ENCODE measurements at regions not wholly inside any gene's neighbourhood (a gene's known extent, or its start where the extent isn't known, plus 50 kb on each side); places are given as distances from the start of the nearest gene placed in this dataset.
"Not testable (repeated sequence)": the region's sequence is repeated elsewhere in the genome, so short reads cannot be mapped to it uniquely, and the experiment has no call there.

- no peak for DNase-seq
These were observed 139.1 kb upstream of the FMN2 start for GRCh38 chr1:239952348-239953308.

- DNase-seq = no peak
These were observed 136.8 kb upstream of the FMN2 start for GRCh38 chr1:239954836-239955235.

GRCh38 chr1:239955431-239955830 lies 136.3 kb upstream of the FMN2 start:
- no peak for DNase-seq

GRCh38 chr1:239956263-239956662 lies 135.4 kb upstream of the FMN2 start:
- DNase-seq = no peak

GRCh38 chr1:239958063-239958462 lies 133.6 kb upstream of the FMN2 start:
- no peak for DNase-seq

GRCh38 chr1:239960366-239960765 lies 131.3 kb upstream of the FMN2 start:
- DNase-seq = no peak

GRCh38 chr1:239963856-239964255 lies 127.8 kb upstream of the FMN2 start:
- no peak for DNase-seq

- DNase-seq = peak; percentile 9 to 30
These were observed 115.3 kb upstream of the FMN2 start for GRCh38 chr1:239976130-239976968.

GRCh38 chr1:239977416-239977815 lies 114.3 kb upstream of the FMN2 start:
- no peak for DNase-seq

- no peak for DNase-seq
These were observed 112.2 kb upstream of the FMN2 start for GRCh38 chr1:239979456-239979855.

- DNase-seq = no peak
These were observed 108.9 kb upstream of the FMN2 start for GRCh38 chr1:239982762-239983161.

GRCh38 chr1:239985044-239985443 lies 106.6 kb upstream of the FMN2 start:
- no peak for DNase-seq

- peak in 1 of 2 donors; percentile 16 for DNase-seq
These were observed 104.5 kb upstream of the FMN2 start for GRCh38 chr1:239987103-239987745.

- DNase-seq = no peak
These were observed 101.7 kb upstream of the FMN2 start for GRCh38 chr1:239989990-239990389.

- DNase-seq = not testable (repeated sequence)
These were observed 99.1 kb upstream of the FMN2 start for GRCh38 chr1:239992566-239992965.

- DNase-seq = no peak
These were observed 98.3 kb upstream of the FMN2 start for GRCh38 chr1:239993366-239993765.

- no peak for DNase-seq
These were observed 96.4 kb upstream of the FMN2 start for GRCh38 chr1:239995281-239995680.

GRCh38 chr1:239997160-239997514 lies 94.5 kb upstream of the FMN2 start:
- no peak for DNase-seq

GRCh38 chr1:239997515-239998311 lies 94.0 kb upstream of the FMN2 start:
- DNase-seq = no peak

- no peak for DNase-seq
These were observed 93.4 kb upstream of the FMN2 start for GRCh38 chr1:239998312-239998649.

- no peak for DNase-seq
These were observed 92.5 kb upstream of the FMN2 start for GRCh38 chr1:239999170-239999569.

GRCh38 chr1:240000634-240001033 lies 91.0 kb upstream of the FMN2 start:
- no peak for DNase-seq
